CD4-positive, alpha-beta T cell (primary cell): ENCODE measurements at regions not wholly inside any gene's neighbourhood (a gene's known extent, or its start where the extent isn't known, plus 50 kb on each side); places are given as distances from the start of the nearest gene placed in this dataset.

Source experiments
- ATAC-seq: fragments of 200-7000 bp; cut with Tn5 transposase; one replicate; pipeline ENCODE4 v1.10.0; 2022; ENCODE audit warnings: mild to moderate bottlenecking; ENCODE audit not compliant: poor library complexity
- CTCF ChIA-PET: fragments of 350-600 bp; sonication (Branson Sonifier 250); formaldehyde crosslinking; loops from one replicate; lab custom pipeline; 2021; ENCODE audit warnings: antibody characterized with exemption, inconsistent platforms; lab: Charles Lee
- POLR2A ChIA-PET: fragments of 350-600 bp; sonication (Branson Sonifier 250); formaldehyde crosslinking; loops from one replicate; lab custom pipeline; 2021; ENCODE audit warnings: antibody characterized with exemption, inconsistent platforms; lab: Charles Lee
- DNase-seq, 14 experiments: peaks; one replicate each; pipeline ENCODE4 v3.0.0-alpha.2; 2013 to 2020; ENCODE audit warnings: mixed read lengths in 2 of 14
- H3K27ac ChIP-seq, 2 donors: one replicate each; pipeline versions ENCODE4 v1.5.1 to v1.7.0; 2013; ENCODE audit warnings: low read length in 2 of 2, low read depth in 1 of 2, mild to moderate bottlenecking in 1 of 2
- H3K27me3 ChIP-seq, 2 experiments: 1 replicate in 1 of 2; 2 replicates in 1 of 2; pipeline versions ENCODE4 v1.6.1 to v1.7.0; 2013; ENCODE audit warnings: low read length in 2 of 2, control low read depth in 1 of 2, mild to moderate bottlenecking in 1 of 2, moderate library complexity in 1 of 2; ENCODE audit not compliant: insufficient read depth in 2 of 2, control insufficient read depth in 1 of 2
- H3K36me3 ChIP-seq: one replicate; pipeline ENCODE4 v1.6.1; 2013; ENCODE audit warnings: low read length, control low read depth; ENCODE audit not compliant: insufficient read depth
- H3K4me1 ChIP-seq: one replicate; pipeline ENCODE4 v1.6.1; 2013; ENCODE audit warnings: low read length, control low read depth; ENCODE audit not compliant: insufficient read depth
- H3K4me3 ChIP-seq: one replicate; pipeline ENCODE4 v1.5.1; 2013; ENCODE audit warnings: mild to moderate bottlenecking, low read length, moderate library complexity
- H3K9me3 ChIP-seq, 2 experiments: 1 replicate in 1 of 2; 2 replicates in 1 of 2; pipeline versions ENCODE4 v1.6.1 to v1.7.0; 2013; ENCODE audit warnings: low read length in 2 of 2, mild to moderate bottlenecking in 2 of 2, control low read depth in 1 of 2, moderate library complexity in 1 of 2; ENCODE audit not compliant: control insufficient read depth in 1 of 2, insufficient read depth in 1 of 2
- H3K27ac Mint-ChIP-seq: one replicate; pipeline ENCODE4 v1.8.0; 2020; ENCODE audit warnings: mixed read lengths
- H3K27me3 Mint-ChIP-seq: one replicate; pipeline ENCODE4 v1.8.0; 2021; ENCODE audit warnings: mixed read lengths
- H3K36me3 Mint-ChIP-seq: one replicate; pipeline ENCODE4 v1.8.0; 2021; ENCODE audit warnings: low read depth, mixed read lengths
- H3K4me1 Mint-ChIP-seq: one replicate; pipeline ENCODE4 v1.8.0; 2021; ENCODE audit warnings: low read depth, mixed read lengths
- H3K4me3 Mint-ChIP-seq: one replicate; pipeline ENCODE4 v1.8.0; 2020; ENCODE audit warnings: mild to moderate bottlenecking, mixed read lengths
- H3K9me3 Mint-ChIP-seq: one replicate; pipeline ENCODE4 v1.8.0; 2020; ENCODE audit warnings: mixed read lengths
- intact Hi-C, 2 experiments: fragments of 100-400 bp; cut with DNase I in 1 of 2; cut with micrococcal nuclease in 1 of 2; formaldehyde crosslinking; loops; one replicate each; pipeline versions ENCODE4 v1.15.1 to v1.9.0; 2023 to 2025; cut with DNase I, micrococcal nuclease
- TF ChIP-seq, protein P1 (sequence below): fragments of 200-600 bp; IDR thresholded peaks from one replicate; pipeline ENCODE4 v1.8.0; 2022; ENCODE audit warnings: antibody characterized with exemption, mild to moderate bottlenecking

- no peak for DNase-seq
- no peak overlapping the region for H3K4me3 ChIP-seq
- Mint-ChIP-seq H3K27me3 (no peaks in the 10 kb centered on the region), H3K9me3 (peaks cover 2% of the 10 kb centered on the region), H3K36me3 (no peaks in the 10 kb centered on the region), H3K27ac (no peak overlapping the region), H3K4me1 (no peaks in the 10 kb centered on the region), H3K4me3 (no peak overlapping the region)
- CTCF ChIA-PET: no interaction called here
- no peak for ATAC-seq
- no peak overlapping the region for H3K27ac ChIP-seq
- intact Hi-C loops: no loop called here
- no peaks in the 10 kb centered on the region for H3K4me1 ChIP-seq
- H3K9me3 ChIP-seq: peaks cover 0 to 6% of the 10 kb centered on the region in 2 experiments
- H3K27me3 ChIP-seq: no peaks in the 10 kb centered on the region
- H3K36me3 ChIP-seq: no peaks in the 10 kb centered on the region
- TF ChIP-seq, protein P1, sequence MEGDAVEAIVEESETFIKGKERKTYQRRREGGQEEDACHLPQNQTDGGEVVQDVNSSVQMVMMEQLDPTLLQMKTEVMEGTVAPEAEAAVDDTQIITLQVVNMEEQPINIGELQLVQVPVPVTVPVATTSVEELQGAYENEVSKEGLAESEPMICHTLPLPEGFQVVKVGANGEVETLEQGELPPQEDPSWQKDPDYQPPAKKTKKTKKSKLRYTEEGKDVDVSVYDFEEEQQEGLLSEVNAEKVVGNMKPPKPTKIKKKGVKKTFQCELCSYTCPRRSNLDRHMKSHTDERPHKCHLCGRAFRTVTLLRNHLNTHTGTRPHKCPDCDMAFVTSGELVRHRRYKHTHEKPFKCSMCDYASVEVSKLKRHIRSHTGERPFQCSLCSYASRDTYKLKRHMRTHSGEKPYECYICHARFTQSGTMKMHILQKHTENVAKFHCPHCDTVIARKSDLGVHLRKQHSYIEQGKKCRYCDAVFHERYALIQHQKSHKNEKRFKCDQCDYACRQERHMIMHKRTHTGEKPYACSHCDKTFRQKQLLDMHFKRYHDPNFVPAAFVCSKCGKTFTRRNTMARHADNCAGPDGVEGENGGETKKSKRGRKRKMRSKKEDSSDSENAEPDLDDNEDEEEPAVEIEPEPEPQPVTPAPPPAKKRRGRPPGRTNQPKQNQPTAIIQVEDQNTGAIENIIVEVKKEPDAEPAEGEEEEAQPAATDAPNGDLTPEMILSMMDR: no peak
- POLR2A ChIA-PET: no interaction called here
These were observed 210.6 kb upstream of the FZD8 start for GRCh38 chr10:35852721-35853120.

DNA sequence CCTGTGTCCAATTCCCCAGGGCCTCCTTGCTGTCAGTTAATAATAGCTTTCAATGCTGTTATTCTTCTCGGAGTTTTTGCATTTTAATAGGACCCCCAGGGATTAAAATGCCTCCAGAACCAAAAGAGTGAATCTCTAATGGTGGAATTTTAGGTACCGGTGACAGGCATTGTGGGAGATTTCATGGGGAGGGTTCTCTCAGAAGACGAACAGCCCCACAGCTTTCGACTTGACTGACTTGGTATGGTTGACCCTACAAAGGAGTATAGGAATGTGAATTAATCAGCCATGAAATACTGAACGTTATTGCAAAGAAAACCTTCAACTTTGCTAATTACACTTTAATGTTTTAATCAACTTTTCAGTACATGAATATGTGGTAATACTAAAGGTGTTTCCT is 206.3 kb upstream of the FZD8 start:
- TF ChIP-seq, protein P1: no peak
- H3K36me3 ChIP-seq: no peaks in the 10 kb centered on the region
- DNase-seq: no peak
- no peaks in the 10 kb centered on the region for H3K36me3 Mint-ChIP-seq
- POLR2A ChIA-PET: no interaction called here
- H3K4me1 ChIP-seq: no peaks in the 10 kb centered on the region
- no peak for ATAC-seq
- no peaks in the 10 kb centered on the region for H3K27me3 ChIP-seq
- intact Hi-C loops: no loop called here
- no peak overlapping the region for H3K27ac Mint-ChIP-seq
- H3K4me1 Mint-ChIP-seq: no peaks in the 10 kb centered on the region
- H3K27me3 Mint-ChIP-seq: no peaks in the 10 kb centered on the region
- CTCF ChIA-PET: no interaction called here
- H3K4me3 Mint-ChIP-seq: no peak overlapping the region
- no peak overlapping the region for H3K4me3 ChIP-seq
- H3K9me3 ChIP-seq: peaks cover 0 to 6% of the 10 kb centered on the region in 2 experiments
- peaks cover 5% of the 10 kb centered on the region for H3K9me3 Mint-ChIP-seq
- H3K27ac ChIP-seq: no peak overlapping the region

GRCh38 chr10:35844686-35845085 is 202.6 kb upstream of the FZD8 start:
- peaks cover 12% of the 10 kb centered on the region for H3K9me3 Mint-ChIP-seq
- DNase-seq (no peak), ATAC-seq (no peak)
- H3K27me3 ChIP-seq: no peaks in the 10 kb centered on the region
- no peaks in the 10 kb centered on the region for H3K4me1 Mint-ChIP-seq
- intact Hi-C loops: no loop called here
- ChIA-PET CTCF (no interaction called here), POLR2A (no interaction called here)
- no peaks in the 10 kb centered on the region for H3K4me1 ChIP-seq
- no peak overlapping the region for H3K27ac ChIP-seq
- H3K4me3 ChIP-seq: no peak overlapping the region
- no peaks in the 10 kb centered on the region for H3K36me3 ChIP-seq
- H3K36me3 Mint-ChIP-seq: no peaks in the 10 kb centered on the region
- H3K27me3 Mint-ChIP-seq: no peaks in the 10 kb centered on the region
- TF ChIP-seq, protein P1: no peak
- no peak overlapping the region for H3K4me3 Mint-ChIP-seq
- H3K9me3 ChIP-seq: no peaks in the 10 kb centered on the region
- H3K27ac Mint-ChIP-seq: no peak overlapping the region
